Heart left ventricle (tissue), 13 donors: ENCODE measurements at regions not wholly inside any gene's neighbourhood (a gene's known extent, or its start where the extent isn't known, plus 50 kb on each side); places are given as distances from the start of the nearest gene placed in this dataset.

ENCODE experiments used
- POLR2A ChIP-seq, 2 donors: fragments of 450-650 bp; IDR thresholded peaks; one replicate each; pipeline ENCODE4 v1.6.1; 2017; ENCODE audit warnings: antibody characterized with exemption in 2 of 2, mild to moderate bottlenecking in 2 of 2, moderate library complexity in 2 of 2
- TF ChIP-seq, protein P1 (sequence below), 12 donors: fragments of 200-600 bp; sonication (generic) in 4 of 12; IDR thresholded peaks; one replicate each; pipeline versions ENCODE4 v1.5.0 to v1.8.0; 2018 to 2022; ENCODE audit warnings: antibody characterized with exemption in 12 of 12, mild to moderate bottlenecking in 5 of 12
- donor health status: ischemic (EF 13 %, LVEDD 7.1; RV severe dilation, severe dysfunction).
- donor health status: DM: no; HTN: yes; CAD: no.
- donor health status: DM: no; HTN: no; CAD: no.
- donor health status: ischemic (EF 25% LVEDD 6.9; RV normal size, moderate dysfunction).
- donor health status: ischemic (EF 25% LVEDD 5.7; RV mildly dilated, moderate dysfunction).
- donor health status: ischemic (EF 35%, LVEDD 5.7; RV mildly dilated, moderate dysfunction).
- donor health status: nonischemic (EF 11% LVEDD 7.7; RV severe dilation, severe dysfunction).
- donor health status: DM: yes; HTN: yes; CAD: no.
- donor health status: PGD.
- donor health status: ischemic (EF 29% LVEDD 5.4; RV normal size, mild dysfunction).
- donor health status: nonischemic (EF 23%, LVEDD 6.1; RV moderate dilation, normal function).

DNA sequence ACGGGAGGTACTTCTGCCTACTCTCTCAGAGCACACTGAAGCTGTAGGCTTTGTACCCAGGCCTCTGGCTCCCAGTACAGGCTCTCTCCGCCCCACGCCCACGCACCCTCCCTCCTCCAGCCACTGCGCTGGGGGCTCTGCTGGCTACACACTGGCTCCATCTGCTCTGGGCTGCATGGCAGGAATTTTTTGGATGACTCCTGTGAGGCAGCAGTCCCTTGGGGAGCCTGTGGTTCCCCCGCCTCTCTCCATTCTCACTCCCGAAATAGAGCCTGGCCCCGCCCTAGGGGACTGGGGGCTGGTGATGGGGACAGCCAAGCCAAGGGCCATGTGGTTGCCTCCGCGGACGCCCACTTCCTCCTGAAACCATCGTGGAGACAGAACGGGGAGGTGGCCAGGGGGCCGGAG is 58.1 kb upstream of the ADRA2C start:
- TF ChIP-seq, protein P1, sequence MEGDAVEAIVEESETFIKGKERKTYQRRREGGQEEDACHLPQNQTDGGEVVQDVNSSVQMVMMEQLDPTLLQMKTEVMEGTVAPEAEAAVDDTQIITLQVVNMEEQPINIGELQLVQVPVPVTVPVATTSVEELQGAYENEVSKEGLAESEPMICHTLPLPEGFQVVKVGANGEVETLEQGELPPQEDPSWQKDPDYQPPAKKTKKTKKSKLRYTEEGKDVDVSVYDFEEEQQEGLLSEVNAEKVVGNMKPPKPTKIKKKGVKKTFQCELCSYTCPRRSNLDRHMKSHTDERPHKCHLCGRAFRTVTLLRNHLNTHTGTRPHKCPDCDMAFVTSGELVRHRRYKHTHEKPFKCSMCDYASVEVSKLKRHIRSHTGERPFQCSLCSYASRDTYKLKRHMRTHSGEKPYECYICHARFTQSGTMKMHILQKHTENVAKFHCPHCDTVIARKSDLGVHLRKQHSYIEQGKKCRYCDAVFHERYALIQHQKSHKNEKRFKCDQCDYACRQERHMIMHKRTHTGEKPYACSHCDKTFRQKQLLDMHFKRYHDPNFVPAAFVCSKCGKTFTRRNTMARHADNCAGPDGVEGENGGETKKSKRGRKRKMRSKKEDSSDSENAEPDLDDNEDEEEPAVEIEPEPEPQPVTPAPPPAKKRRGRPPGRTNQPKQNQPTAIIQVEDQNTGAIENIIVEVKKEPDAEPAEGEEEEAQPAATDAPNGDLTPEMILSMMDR (IDR thresholded peaks at IDR 0.05) = no peak
- no peak for TF ChIP-seq POLR2A (IDR thresholded peaks at IDR 0.05)
